HEK293 (cell line): ENCODE measurements at regions not wholly inside any gene's neighbourhood (a gene's known extent, or its start where the extent isn't known, plus 50 kb on each side); places are given as distances from the start of the nearest gene placed in this dataset.

ENCODE experiments used
- TF ChIP-seq, protein P1 (sequence below): fragments of 450-650 bp; formaldehyde crosslinking; IDR thresholded peaks from 2 replicates; pipeline ENCODE4 v1.5.1; 2016; ENCODE audit warnings: missing biosample characterization, missing genetic modification characterization
- TF ChIP-seq, protein P2 (sequence below): fragments of 450-650 bp; formaldehyde crosslinking; IDR thresholded peaks from 2 replicates; pipeline ENCODE4 v1.5.1; 2016; ENCODE audit warnings: missing biosample characterization, missing genetic modification characterization
- TF ChIP-seq, protein P3 (sequence below): fragments of 450-650 bp; formaldehyde crosslinking; IDR thresholded peaks from 2 replicates; pipeline ENCODE4 v1.5.1; 2016; ENCODE audit warnings: missing biosample characterization, missing genetic modification characterization

DNA sequence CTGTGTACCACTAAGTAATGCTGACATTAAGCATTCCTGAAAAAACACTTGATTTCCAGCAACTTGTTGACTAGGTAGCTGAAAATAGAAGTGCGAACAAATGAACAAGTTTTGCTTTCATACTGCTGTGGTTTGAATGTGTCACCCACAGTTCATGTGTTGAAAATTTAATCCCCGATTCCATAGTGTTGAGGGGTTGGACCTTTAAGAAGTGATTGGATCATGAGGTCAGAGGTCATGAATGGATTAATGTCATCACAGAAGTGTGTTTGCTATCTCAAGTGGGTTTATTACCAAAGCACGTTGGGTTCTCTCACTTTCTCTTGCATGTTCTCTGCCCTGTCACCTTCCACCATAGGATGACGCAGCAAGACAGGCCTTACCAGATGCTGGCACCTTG is 568.5 kb downstream of the UTRN start:
- TF ChIP-seq, protein P1, sequence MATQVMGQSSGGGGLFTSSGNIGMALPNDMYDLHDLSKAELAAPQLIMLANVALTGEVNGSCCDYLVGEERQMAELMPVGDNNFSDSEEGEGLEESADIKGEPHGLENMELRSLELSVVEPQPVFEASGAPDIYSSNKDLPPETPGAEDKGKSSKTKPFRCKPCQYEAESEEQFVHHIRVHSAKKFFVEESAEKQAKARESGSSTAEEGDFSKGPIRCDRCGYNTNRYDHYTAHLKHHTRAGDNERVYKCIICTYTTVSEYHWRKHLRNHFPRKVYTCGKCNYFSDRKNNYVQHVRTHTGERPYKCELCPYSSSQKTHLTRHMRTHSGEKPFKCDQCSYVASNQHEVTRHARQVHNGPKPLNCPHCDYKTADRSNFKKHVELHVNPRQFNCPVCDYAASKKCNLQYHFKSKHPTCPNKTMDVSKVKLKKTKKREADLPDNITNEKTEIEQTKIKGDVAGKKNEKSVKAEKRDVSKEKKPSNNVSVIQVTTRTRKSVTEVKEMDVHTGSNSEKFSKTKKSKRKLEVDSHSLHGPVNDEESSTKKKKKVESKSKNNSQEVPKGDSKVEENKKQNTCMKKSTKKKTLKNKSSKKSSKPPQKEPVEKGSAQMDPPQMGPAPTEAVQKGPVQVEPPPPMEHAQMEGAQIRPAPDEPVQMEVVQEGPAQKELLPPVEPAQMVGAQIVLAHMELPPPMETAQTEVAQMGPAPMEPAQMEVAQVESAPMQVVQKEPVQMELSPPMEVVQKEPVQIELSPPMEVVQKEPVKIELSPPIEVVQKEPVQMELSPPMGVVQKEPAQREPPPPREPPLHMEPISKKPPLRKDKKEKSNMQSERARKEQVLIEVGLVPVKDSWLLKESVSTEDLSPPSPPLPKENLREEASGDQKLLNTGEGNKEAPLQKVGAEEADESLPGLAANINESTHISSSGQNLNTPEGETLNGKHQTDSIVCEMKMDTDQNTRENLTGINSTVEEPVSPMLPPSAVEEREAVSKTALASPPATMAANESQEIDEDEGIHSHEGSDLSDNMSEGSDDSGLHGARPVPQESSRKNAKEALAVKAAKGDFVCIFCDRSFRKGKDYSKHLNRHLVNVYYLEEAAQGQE (tag by site-specific recombination) = no peak
- TF ChIP-seq, protein P2, sequence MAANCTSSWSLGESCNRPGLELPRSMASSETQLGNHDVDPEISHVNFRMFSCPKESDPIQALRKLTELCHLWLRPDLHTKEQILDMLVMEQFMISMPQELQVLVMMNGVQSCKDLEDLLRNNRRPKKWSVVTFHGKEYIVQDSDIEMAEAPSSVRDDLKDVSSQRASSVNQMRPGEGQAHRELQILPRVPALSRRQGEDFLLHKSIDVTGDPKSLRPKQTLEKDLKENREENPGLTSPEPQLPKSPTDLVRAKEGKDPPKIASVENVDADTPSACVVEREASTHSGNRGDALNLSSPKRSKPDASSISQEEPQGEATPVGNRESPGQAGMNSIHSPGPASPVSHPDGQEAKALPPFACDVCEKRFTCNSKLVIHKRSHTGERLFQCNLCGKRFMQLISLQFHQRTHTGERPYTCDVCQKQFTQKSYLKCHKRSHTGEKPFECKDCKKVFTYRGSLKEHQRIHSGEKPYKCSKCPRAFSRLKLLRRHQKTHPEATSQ (tag by site-specific recombination) = no peak
- TF ChIP-seq, protein P3, sequence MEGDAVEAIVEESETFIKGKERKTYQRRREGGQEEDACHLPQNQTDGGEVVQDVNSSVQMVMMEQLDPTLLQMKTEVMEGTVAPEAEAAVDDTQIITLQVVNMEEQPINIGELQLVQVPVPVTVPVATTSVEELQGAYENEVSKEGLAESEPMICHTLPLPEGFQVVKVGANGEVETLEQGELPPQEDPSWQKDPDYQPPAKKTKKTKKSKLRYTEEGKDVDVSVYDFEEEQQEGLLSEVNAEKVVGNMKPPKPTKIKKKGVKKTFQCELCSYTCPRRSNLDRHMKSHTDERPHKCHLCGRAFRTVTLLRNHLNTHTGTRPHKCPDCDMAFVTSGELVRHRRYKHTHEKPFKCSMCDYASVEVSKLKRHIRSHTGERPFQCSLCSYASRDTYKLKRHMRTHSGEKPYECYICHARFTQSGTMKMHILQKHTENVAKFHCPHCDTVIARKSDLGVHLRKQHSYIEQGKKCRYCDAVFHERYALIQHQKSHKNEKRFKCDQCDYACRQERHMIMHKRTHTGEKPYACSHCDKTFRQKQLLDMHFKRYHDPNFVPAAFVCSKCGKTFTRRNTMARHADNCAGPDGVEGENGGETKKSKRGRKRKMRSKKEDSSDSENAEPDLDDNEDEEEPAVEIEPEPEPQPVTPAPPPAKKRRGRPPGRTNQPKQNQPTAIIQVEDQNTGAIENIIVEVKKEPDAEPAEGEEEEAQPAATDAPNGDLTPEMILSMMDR (tag by site-specific recombination) = no peak
